Amniotic stem cell (primary cell): ENCODE measurements at regions not wholly inside any gene's neighbourhood (a gene's known extent, or its start where the extent isn't known, plus 50 kb on each side); places are given as distances from the start of the nearest gene placed in this dataset.

Experiments used
- DNase-seq: peaks from one replicate; lab custom pipeline; 2025; lab: John Stamatoyannopoulos, UW

DNA sequence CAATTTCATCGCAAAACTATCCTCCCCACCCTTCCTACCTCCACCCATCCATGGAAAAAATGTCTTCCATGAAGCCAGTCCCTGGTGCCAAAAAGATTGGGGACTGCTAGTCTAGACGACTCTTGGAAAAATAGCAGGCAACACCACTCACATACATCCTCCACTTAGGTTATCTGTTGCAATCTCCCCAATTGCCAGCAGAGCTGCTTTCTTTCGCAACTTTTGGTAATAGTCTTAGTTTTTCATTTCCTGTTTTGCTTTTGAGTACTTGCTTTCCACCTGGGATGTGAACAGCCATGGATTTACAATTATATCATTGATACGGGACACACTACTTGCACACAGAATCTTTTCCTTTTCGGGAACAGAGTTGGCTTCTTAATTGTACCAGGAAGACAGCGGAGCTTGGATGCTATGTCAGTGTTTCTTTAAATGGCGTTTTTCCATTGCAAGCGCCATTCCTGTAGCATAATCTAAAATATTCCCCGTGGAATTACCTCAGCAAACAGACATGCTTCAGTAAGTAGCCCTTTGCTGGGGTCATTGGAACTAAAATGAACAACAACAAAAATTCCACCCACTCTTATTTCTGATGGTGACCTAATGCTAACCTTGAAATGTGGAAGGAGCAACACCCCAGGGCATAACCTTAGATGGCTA lies 183.3 kb upstream of the ADGRL2 start:
- DNase-seq, result no peak

- DNase-seq, result no peak
These were observed 186.9 kb upstream of the ADGRL2 start for GRCh38 chr1:81613803-81614202.

DNA sequence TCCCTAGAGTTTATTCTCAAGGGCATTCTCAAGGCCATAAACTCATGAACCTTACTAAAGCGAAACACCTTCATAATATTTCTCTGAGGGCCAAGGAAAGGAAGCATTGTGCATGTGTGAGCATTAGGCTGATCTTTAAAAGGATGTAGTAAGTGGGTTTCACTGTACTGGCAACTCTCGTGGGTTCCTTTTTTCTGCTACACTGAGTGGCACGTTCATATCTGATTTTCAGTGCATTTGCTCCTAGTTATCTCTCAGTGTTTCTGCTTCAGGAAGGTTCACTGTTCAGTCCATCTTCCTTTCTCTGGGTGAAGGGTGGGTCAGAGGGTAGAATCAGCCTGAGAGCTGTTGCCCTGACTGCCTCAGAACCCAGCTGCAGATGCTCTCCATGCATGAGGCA lies 192.8 kb upstream of the ADGRL2 start:
- DNase-seq, result no peak

DNA sequence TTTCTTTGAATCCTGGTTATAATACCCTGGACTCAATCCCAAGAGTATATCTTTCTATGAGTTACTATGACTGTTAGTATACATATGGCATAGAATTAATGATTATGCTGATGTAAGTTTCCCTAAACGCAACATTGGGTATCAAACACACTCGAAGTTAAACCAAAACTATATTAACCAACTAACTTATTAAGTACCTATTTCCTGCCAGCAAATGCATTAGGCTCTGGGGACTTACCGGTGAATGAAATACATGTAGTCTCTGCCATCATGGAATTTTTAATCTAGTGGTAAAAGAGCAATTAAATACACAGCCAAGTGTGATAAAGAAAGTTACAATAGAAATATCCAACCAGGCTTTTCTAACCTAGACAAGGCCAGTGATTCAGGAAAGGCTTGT lies 193.6 kb upstream of the ADGRL2 start:
- no peak for DNase-seq

DNA sequence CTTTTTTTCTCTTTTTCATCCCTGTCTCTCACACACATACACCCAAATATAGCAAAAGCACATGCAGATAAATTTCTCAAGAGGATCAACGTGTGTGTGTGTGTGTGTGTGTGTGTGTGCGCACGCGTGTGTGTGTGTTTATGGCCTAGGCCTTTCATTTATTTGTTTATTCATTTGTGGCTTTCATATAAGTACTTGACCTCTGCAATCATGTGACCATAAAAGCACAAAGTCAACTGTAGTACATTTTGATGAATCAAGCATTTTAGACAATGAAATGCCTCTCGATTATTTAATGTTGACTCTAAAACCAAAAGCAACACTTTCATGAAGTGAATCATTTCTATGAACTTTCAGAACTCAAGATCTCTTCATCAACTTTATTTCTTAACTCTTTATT lies 194.1 kb upstream of the ADGRL2 start:
- no peak for DNase-seq

DNA sequence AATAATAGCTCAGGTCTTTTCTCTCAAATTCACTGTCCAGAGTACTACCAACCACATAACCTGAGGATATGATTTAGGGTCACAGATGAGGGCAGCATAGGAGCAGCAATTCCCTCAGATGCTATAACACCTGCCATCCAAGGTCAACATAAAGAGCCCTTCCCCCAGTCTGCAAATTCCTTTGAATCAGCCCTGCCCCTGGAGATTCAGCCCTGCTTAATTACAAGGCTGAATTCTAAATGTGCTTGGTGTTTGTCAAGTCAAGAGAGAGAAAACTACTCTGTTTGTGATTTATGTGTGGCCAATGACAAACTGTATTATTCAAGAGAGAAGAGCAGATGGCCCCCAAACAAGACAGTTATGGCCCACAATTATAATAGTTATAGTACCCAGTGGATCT lies 195.7 kb upstream of the ADGRL2 start:
- DNase-seq, result no peak

DNA sequence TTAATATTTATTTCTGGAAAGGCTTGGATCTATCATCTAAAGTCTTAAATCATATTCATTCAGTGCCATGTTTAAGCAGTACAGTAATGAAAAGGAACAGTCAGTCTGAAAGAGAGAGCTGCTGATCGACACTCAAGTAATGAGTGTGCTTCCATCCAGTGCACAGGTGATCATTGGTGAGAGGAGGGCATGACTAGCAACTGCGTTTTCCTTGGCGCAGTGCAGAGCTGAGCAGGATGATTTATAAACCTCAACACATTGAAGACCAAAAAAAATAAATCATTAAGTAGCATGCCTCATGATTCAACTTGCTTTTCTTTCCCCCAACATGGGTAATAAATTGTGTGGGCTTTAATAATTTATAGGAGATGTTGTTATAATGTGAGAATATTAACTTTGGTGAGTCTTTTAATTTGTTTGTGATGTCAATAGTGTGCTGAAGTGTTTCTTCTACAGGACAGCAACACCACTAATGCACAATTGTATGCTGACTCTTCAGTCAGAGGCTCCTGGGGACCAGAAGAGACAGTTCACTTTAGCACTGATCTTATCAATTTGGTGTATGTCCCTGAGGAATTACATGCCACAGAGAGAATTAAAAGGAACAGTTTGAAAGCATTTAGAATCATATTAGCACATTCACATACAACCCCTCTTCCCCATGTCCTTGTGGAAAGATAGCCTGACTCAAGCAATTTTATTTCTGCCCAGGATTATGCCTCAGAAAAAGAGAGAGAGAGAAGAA lies 199.7 kb upstream of the ADGRL2 start:
- no peak for DNase-seq

DNA sequence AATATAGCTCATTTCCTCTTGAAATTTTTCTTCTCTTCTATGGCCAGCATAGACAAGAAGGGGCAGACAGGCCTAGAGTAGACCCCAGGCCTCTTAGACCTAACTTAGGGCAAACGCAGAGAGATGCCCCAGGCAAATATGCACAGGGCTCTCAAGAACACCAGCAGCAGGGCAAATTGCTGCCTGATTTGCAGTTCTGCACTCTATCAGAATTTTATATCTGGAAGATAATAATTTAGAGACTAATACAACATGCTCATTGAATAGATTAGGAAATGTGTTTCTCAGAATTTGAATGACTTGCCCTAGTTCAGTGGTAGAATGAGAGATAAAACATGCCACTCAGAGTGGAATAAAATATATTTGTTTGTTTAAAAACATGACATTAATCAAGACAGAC lies 200.4 kb upstream of the ADGRL2 start:
- no peak for DNase-seq

GRCh38 chr1:81598623-81599022 lies 202.1 kb upstream of the ADGRL2 start:
- DNase-seq, result no peak

GRCh38 chr1:81597720-81598426 lies 202.9 kb upstream of the ADGRL2 start:
- no peak for DNase-seq

GRCh38 chr1:81596341-81596740 lies 204.4 kb upstream of the ADGRL2 start:
- DNase-seq, result no peak

GRCh38 chr1:81594206-81594605 lies 206.5 kb upstream of the ADGRL2 start:
- DNase-seq, result no peak

- no peak for DNase-seq
These were observed 208.5 kb upstream of the ADGRL2 start for GRCh38 chr1:81592233-81592632.

- DNase-seq, result no peak
These were observed 210.6 kb upstream of the ADGRL2 start for GRCh38 chr1:81590171-81590570.

GRCh38 chr1:81588149-81588548 lies 212.6 kb upstream of the ADGRL2 start:
- DNase-seq, result no peak

DNA sequence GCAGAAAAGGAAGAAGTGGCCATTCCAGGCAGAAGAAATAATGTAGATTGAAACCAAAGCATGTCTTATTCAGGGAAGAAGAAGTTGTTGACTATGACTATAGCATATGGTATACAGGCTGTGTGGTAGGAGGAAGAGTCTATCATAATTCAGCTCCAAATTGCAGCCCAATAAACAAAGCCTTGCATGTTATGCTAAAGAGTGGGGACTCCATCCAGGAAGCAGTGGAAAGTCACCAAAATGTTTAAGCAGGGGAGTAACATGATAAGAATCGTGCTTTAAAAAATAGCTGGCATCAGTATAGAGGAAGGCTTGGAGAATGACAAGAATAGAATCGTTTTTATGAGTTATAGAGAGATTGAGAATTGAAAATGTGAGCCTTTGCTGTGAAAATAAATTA lies 213.3 kb upstream of the ADGRL2 start:
- no peak for DNase-seq

GRCh38 chr1:81585371-81585770 lies 215.4 kb upstream of the ADGRL2 start:
- no peak for DNase-seq

- no peak for DNase-seq
These were observed 216.3 kb upstream of the ADGRL2 start for GRCh38 chr1:81584398-81584797.

DNA sequence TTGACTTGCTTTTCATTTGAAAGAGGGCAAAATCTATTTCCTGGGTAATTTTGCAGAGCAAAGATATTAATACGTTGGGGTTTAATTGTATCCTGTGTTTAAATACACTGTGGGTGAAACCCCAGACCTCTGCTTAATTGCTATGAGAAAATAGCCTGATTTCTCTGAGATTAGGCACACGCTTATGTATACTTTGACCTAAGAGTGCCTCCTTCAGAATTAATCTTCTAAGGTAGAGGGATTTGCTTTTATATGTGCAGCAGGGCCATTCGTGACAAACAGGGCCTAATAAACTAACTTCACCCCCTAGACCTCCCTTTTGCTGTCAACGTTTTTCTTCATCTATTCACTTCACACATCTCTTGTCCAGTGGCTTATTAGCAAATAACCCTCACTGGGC lies 216.9 kb upstream of the ADGRL2 start:
- no peak for DNase-seq

DNA sequence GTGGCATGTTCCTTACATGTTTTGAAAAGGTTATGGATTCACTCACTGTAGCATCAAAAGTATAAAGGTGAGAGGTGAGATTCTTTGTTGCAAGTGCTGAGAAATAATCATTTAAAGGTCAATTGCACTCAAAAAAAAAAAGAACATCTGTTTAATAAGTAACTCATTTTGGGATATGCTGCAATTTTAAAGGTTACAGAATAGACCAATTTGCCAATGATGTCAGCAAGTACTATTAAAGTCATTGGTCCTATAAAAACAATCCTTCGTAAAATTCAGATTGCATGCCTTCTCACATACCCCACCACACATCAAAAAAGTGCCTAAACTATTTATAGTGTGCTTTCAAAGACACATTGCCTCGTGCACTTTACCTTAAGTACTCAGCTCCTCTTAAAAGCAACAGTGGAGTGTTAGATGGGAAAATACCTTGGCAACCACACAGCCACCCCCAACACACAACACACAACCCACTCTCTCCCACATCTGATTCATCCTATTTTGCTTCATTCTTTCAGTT lies 218.2 kb upstream of the ADGRL2 start:
- DNase-seq, result no peak

- DNase-seq, result no peak
These were observed 221.9 kb upstream of the ADGRL2 start for GRCh38 chr1:81578867-81579266.

- DNase-seq, result no peak
These were observed 223.6 kb upstream of the ADGRL2 start for GRCh38 chr1:81577004-81577697.
